ENCODE measurements at regions not wholly inside any gene's neighbourhood (a gene's known extent, or its start where the extent isn't known, plus 50 kb on each side); places are given as distances from the start of the nearest gene placed in this dataset.

- TF ChIP-seq EZH2phosphoT487 (IDR thresholded peaks at IDR 0.05; ENCODE audit: low read depth) (no peak), CTCF (IDR thresholded peaks at IDR 0.05; ENCODE audit: low read depth, low read length) (no peak)
Measured at GRCh38 chr13:67792151-67792676, 562.1 kb upstream of the PCDH9 start.
